ENCODE measurements at regions not wholly inside any gene's neighbourhood (a gene's known extent, or its start where the extent isn't known, plus 50 kb on each side); places are given as distances from the start of the nearest gene placed in this dataset.
"Not testable (repeated sequence)": the region's sequence is repeated elsewhere in the genome, so short reads cannot be mapped to it uniquely, and the experiment has no call there.

DNA sequence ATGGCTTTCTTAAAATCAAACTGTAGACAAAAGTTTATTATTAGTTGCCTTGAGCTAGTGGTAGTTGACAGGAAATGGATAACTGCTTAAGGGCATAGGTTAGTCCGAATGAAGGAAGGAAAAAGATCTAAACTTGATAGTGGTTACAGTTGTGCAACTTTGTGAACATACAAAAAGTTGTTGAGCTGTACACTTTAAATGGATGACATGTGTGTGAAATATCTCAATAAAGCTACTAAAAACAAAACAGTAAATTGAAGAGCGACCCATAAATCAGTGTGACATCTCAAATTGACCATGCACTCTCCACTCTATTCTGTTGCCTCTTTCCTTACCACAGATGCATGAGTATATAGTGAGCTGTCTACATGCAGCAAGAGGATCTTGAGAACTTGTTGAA lies 1757.8 kb downstream of the PCDH9 start:
- no peak for DNase-seq

DNA sequence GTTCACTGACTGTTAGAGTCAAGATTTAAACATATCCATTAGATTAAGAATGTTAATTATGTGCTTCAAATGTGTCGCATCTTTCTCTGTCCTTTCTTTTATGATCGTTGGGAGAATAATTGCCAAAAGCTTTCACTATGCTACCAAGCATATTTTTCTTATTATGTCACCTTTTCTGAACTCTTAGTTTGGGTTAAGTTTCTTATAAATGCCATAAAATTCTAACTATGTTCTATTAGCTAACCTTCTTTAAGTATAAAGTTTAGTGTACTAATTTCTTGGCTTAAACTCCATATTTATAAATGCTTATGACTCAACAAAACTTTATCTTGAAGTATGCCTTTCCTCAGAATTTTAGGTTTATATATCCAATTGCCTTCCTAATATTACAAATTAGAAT lies 1759.4 kb downstream of the PCDH9 start:
- no peak for DNase-seq

- DNase-seq, result no peak
Measured at GRCh38 chr13:65468628-65469027, 1761.5 kb downstream of the PCDH9 start.

- no peak for DNase-seq
Measured at GRCh38 chr13:65461590-65461989, 1768.5 kb downstream of the PCDH9 start.

DNA sequence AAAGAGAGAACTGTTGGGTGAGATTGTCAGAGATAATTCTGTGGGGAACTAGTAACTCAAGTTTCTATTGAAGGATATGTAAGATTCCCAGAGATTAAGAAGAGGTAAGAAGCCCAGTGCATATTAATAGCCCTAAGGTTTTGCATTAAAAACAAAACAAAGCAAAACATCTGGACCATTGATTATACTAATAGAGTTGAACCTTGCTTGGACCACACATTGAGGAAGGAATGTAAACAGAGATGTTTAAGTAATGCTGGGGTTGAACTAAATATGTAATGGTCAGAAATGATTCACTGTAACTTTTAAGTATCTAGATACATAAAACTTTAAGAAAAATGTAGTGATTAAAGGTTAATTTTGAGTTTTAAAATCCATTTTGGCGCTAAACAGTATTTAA lies 1770.0 kb downstream of the PCDH9 start:
- no peak for DNase-seq

- no peak for DNase-seq
Measured at GRCh38 chr13:65456150-65456912, 1773.8 kb downstream of the PCDH9 start.

GRCh38 chr13:65454403-65454802 lies 1775.7 kb downstream of the PCDH9 start:
- no peak for DNase-seq

DNA sequence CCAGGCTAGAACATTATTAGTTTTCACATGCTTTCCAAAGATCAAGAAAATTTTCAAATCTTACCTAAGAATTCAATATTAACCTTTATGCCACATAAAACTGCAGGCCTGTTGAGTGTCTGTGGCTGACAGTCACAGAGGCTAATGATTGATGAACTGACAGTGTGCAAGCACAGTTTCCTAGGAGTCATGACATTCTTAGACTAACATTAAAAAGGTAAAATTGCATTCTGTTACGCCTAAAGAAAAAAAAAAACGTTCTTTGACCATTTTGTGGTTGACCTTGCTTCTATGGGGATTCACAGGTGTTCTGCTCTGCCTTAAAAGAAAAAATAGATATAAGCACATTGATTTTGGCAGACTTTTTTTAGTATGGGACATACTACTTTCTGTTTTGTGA lies 1776.2 kb downstream of the PCDH9 start:
- DNase-seq, result no peak

DNA sequence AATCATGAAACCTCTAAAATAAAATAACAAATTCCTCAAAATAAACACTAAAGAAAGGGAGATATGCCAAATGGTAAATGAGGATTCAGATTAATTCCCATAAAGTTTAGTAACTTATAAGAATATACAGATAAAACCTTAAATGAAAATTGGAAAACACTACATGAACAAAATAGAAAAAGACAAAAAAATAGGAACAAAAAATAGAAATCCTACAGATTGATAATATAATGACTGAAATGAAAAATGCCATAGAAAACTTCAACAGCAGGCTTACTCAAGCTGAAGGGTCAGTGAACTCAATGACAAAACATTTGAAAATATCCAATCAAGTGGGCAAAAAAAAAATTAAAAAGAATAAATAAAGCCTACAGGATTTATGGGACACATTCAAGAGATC lies 1784.8 kb downstream of the PCDH9 start:
- DNase-seq, result no peak

DNA sequence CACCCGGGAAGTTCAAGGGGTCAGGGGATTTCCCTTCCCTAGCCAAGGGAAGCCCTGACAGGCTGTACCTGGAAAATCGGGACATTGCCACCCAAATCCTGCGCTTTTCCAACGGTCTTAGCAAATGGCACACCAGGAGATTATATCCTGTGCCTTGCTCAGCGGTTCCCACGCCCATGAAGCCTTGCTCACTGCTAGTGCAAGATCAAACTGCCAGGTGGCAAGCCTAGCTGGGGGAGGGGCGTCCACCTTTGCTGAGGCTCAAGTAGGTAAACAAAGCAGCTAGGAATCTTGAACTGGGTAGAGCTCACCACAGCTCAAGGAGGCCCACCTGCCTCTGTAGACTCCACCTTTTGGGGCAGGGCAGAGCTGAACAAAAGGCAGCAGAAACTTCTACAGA lies 1794.5 kb downstream of the PCDH9 start:
- no peak for DNase-seq

- DNase-seq, result no peak
Measured at GRCh38 chr13:65417953-65418352, 1812.2 kb downstream of the PCDH9 start.

DNA sequence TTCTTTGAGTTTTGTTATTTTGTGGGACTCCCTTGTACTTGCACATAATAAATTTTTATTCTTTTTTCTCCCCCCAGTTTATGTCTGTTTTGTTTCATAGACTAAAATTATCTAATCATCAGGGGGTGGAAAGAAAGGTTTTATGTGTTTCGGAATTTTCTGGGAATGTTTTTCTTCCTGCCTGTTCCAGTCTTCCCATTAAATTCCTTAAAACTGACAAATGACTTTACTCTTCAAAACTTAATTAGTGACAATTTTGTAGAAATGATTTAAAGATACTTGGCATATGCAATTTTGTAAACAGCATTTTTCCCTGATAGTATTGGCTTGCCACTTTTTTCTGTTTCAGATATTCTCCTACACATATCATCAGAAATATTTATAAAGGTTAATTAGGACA lies 1813.4 kb downstream of the PCDH9 start:
- no peak for DNase-seq

- no peak for DNase-seq
Measured at GRCh38 chr13:65414187-65414586, 1815.9 kb downstream of the PCDH9 start.

GRCh38 chr13:65411521-65411920 lies 1818.6 kb downstream of the PCDH9 start:
- DNase-seq, result no peak

GRCh38 chr13:65410791-65411190 lies 1819.3 kb downstream of the PCDH9 start:
- no peak for DNase-seq

- DNase-seq, result no peak
Measured at GRCh38 chr13:65401315-65401714, 1828.8 kb downstream of the PCDH9 start.

GRCh38 chr13:65400702-65401101 lies 1829.4 kb downstream of the PCDH9 start:
- DNase-seq, result no peak

DNA sequence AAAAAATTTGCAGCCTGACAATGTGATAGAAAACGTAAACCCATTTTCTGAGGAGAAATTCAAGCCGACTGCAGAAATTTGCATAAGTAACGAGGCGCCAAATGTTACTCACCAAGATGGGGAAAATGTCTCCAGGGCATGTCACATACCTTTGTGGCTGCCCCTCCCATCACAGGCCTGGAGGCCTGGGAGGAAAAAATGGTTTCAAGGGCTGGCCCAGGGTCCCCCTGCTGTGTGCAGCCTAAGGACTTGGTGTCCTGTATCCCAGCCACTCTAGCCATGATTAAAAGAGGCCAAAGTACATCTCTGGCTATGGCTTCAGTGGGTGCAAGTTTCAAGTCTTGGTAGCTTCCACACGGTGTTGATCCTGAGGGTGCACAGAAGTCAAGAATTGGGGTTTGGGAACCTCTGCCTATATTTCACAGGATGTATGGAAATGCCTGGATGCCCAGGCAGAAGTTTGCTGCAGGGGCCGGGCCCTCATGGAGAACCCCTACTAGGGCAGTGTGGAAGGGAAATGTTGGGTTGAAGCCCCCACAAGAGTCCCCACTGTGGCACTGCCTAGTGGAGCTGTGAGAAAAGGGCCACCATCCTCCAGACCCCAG lies 1842.3 kb downstream of the PCDH9 start:
- no peak for DNase-seq

GRCh38 chr13:65378943-65379519 lies 1851.1 kb downstream of the PCDH9 start:
- DNase-seq, result no peak

DNA sequence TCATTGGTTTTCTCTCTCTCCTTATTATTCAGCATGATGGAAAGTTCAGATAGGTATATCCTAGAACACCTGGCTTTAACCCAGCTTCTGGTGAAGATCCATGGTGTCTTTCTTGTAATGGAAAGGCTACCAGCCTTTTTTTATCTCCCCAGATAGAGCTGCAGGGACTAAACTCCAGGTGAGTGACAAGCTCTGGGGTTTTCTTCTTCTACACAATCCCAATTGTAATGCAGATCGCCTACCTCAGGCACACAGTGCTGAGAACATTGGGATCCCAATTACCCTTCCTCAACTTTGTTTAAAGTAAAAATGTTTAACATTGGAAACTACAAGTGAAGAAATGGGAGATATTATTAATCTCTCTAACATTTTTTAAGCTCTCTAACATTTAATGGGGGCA lies 1851.7 kb downstream of the PCDH9 start:
- DNase-seq, result no peak

GRCh38 chr13:65368832-65369231 lies 1861.3 kb downstream of the PCDH9 start:
- DNase-seq, result no peak

DNA sequence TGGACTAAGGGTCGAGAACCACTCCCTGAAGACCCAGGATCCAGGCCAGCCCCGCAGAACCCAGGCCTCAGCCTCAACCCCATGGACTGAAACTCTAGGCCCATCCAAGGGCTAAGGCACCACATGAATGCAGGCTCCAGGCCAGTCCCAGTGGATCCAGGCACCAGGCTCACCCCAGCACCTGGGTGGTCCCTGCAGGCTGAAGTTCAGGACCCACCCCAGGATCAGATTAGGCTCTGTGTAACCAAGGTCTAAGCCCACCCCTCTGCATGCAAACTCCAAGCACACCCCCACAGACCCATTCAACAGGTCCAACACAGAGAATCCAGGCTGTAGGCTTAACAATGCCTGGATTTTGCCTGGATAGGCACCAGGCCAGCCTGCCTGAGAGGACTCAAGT lies 1876.2 kb downstream of the PCDH9 start:
- no peak for DNase-seq

DNA sequence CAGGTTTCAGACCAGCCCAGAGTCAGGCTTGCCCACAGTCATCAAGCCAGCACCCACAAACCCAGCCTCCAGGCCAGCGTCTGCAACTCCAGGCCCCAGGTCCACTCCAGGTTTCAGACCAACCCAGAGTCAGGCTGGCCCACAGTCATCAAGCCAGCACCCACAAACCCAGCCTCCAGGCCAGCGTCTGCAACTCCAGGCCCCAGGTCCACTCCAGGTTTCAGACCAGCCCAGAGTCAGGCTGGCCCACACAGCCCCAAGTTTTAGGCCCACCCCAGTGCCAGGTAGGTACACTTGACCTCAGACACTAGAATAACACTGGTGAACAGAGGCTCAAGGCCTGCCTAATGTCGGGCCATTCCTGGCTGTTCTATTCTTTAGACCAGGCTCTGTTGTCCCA lies 1877.0 kb downstream of the PCDH9 start:
- DNase-seq, result not testable (repeated sequence)

GRCh38 chr13:65347420-65348030 lies 1882.6 kb downstream of the PCDH9 start:
- no peak for DNase-seq

Data from suppressor macrophage (primary cell).